Upper lobe of left lung (tissue), 4 donors: ENCODE measurements at regions not wholly inside any gene's neighbourhood (a gene's known extent, or its start where the extent isn't known, plus 50 kb on each side); places are given as distances from the start of the nearest gene placed in this dataset.
"Not testable (repeated sequence)": the region's sequence is repeated elsewhere in the genome, so short reads cannot be mapped to it uniquely, and the experiment has no call there.

ENCODE experiments used
- CTCF ChIP-seq, 6 experiments: fragments of 450-650 bp in 4 of 6; fragments of 200-600 bp in 2 of 6; sonication (generic) in 2 of 6; IDR thresholded peaks; one replicate each; pipeline ENCODE4 v1.5.1; 2016 to 2019; ENCODE audit warnings: antibody characterized with exemption in 6 of 6
- EP300 ChIP-seq, 4 donors: sonication (generic); formaldehyde crosslinking; IDR thresholded peaks; one replicate each; pipeline ENCODE4 v1.5.1; 2017; ENCODE audit warnings: antibody characterized with exemption in 4 of 4, control low read depth in 2 of 4
- POLR2A ChIP-seq, 4 donors: fragments of 450-650 bp; IDR thresholded peaks; one replicate each; pipeline ENCODE4 v1.5.1; 2016 to 2017; ENCODE audit warnings: antibody characterized with exemption in 4 of 4, mild to moderate bottlenecking in 2 of 4
- POLR2AphosphoS5 ChIP-seq, 2 donors: sonication (generic); formaldehyde crosslinking; IDR thresholded peaks; one replicate each; pipeline ENCODE4 v1.5.1; 2017; ENCODE audit warnings: antibody characterized with exemption in 2 of 2

DNA sequence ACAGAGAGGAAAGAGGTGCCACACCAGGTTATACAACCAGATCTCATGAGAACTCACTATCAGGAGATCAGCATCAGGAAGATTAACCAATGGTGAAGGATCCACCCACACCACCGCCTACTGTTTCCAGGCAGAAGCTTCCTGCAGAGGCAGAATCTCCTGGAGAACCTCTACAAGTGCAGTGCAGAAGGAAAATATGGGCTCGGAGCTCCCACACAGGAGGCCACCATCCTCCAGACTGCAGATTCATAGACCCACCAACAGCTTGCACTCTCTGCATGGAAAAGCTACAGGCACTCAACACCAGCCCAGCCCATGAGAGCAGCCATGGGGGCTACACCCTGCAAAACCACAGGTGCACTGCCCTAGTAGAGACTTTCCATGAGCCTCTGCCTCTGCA lies 284.0 kb downstream of the POTED start:
- not testable (repeated sequence) for TF ChIP-seq CTCF, EP300, POLR2AphosphoS5, POLR2A (IDR thresholded peaks at IDR 0.05)
